ENCODE measurements at regions not wholly inside any gene's neighbourhood (a gene's known extent, or its start where the extent isn't known, plus 50 kb on each side); places are given as distances from the start of the nearest gene placed in this dataset.

- TF ChIP-seq REST (IDR thresholded peaks at IDR 0.05) (no peak), CTCF (IDR thresholded peaks at IDR 0.05; ENCODE audit: low read depth, low read length, missing input control) (no peak), EGR1 (IDR thresholded peaks at IDR 0.05; ENCODE audit: low read depth in 2 of 2) (no peak), YY1 (IDR thresholded peaks at IDR 0.05) (no peak), GABPA (IDR thresholded peaks at IDR 0.05 in 1 of 2, conservative IDR thresholded peaks at IDR 0.05 in 1 of 2) (no peak), TAF1 (conservative IDR thresholded peaks at IDR 0.05) (no peak), SP1 (IDR thresholded peaks at IDR 0.05) (no peak), MAX (IDR thresholded peaks at IDR 0.05) (no peak), JUND (IDR thresholded peaks at IDR 0.05) (no peak), RAD21 (IDR thresholded peaks at IDR 0.05) (no peak), ATF3 (IDR thresholded peaks at IDR 0.05) (no peak), FOXA2 (IDR thresholded peaks at IDR 0.05) (no peak), FOXA1 (IDR thresholded peaks at IDR 0.05) (no peak), RXRA (IDR thresholded peaks at IDR 0.05) (no peak)
Observed at GRCh38 chr4:12897954-12898353, 586.2 kb downstream of the RAB28 start.
